HG02588 (cell line): ENCODE measurements at regions not wholly inside any gene's neighbourhood (a gene's known extent, or its start where the extent isn't known, plus 50 kb on each side); places are given as distances from the start of the nearest gene placed in this dataset.

Experiments used
- ATAC-seq: cut with Tn5 transposase; IDR thresholded peaks from one replicate; pipeline ENCODE4 v1.9.1; 2021; ENCODE audit warnings: mild to moderate bottlenecking, moderate library complexity; ENCODE audit not compliant: unreplicated experiment

GRCh38 chr14:101224356-101225156 is 321.0 kb upstream of the RTL1 start:
- no peak for ATAC-seq

GRCh38 chr14:101225157-101226152 is 321.9 kb upstream of the RTL1 start:
- ATAC-seq = no peak

- no peak for ATAC-seq
Observed at GRCh38 chr14:101226265-101226602, 322.7 kb upstream of the RTL1 start.

GRCh38 chr14:101226603-101227425 is 323.3 kb upstream of the RTL1 start:
- ATAC-seq = no peak

- no peak for ATAC-seq
Observed at GRCh38 chr14:101227611-101228594, 324.4 kb upstream of the RTL1 start.

- ATAC-seq = no peak
Observed at GRCh38 chr14:101228949-101229541, 325.5 kb upstream of the RTL1 start.

GRCh38 chr14:101229666-101230065 is 326.1 kb upstream of the RTL1 start:
- ATAC-seq = no peak

GRCh38 chr14:101230161-101230850 is 326.8 kb upstream of the RTL1 start:
- ATAC-seq = no peak

GRCh38 chr14:101230851-101231550 is 327.5 kb upstream of the RTL1 start:
- ATAC-seq = no peak

GRCh38 chr14:101231828-101232227 is 328.3 kb upstream of the RTL1 start:
- no peak for ATAC-seq

- no peak for ATAC-seq
Observed at GRCh38 chr14:101232340-101233020, 328.8 kb upstream of the DIO3 start.

GRCh38 chr14:101233021-101233366 is 328.3 kb upstream of the DIO3 start:
- no peak for ATAC-seq

- no peak for ATAC-seq
Observed at GRCh38 chr14:101233391-101233790, 327.9 kb upstream of the DIO3 start.

GRCh38 chr14:101233808-101234207 is 327.5 kb upstream of the DIO3 start:
- ATAC-seq = no peak

GRCh38 chr14:101234244-101234937 is 326.9 kb upstream of the DIO3 start:
- no peak for ATAC-seq

- no peak for ATAC-seq
Observed at GRCh38 chr14:101234999-101235334, 326.3 kb upstream of the DIO3 start.

- ATAC-seq = no peak
Observed at GRCh38 chr14:101235335-101236103, 325.8 kb upstream of the DIO3 start.
